GM21737 (cell line): ENCODE measurements at regions not wholly inside any gene's neighbourhood (a gene's known extent, or its start where the extent isn't known, plus 50 kb on each side); places are given as distances from the start of the nearest gene placed in this dataset.

Experiments
- ATAC-seq: cut with Tn5 transposase; IDR thresholded peaks from one replicate; pipeline ENCODE4 v1.9.1; 2021; ENCODE audit warnings: mild to moderate bottlenecking, moderate library complexity; ENCODE audit not compliant: unreplicated experiment

DNA sequence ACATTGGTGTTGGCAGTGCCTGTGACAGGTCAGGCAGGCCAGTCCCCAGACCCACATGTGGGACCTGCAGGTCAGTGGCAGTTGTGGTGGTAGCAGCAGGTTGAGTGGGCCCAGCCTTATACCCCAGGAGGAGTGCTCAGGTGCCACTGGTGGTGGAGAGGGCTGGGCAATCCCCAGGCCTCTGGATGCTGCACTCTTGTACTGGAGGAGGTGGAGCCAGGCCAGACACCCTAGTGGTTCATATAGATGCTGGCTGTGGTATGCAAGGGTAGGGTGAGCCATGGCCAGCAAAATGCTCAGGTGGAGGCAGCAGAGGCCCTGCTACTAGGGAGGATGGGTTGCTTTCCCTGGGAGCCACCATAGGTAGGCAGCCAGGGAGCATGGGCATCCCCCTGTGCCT is 190.4 kb upstream of the TMPO start:
- no peak for ATAC-seq

DNA sequence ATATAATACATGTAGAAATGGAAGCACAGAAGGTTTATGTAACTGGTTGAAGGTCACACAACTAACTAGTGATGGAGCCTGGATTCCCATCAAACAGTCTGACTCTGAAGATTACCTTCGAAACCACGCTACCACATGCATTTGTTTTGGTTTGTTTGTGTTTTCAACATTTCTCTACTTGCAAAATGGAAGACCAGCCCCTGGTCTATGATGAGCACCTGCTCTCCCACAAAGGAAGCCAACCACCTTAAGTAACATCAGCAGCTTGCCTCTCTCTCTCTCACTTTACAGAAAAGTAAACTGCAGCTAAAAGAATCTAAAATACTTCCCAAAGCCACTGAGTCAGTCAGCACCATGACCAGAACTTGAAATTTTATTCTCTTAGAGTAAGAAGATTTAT is 186.9 kb upstream of the TMPO start:
- ATAC-seq, result no peak

DNA sequence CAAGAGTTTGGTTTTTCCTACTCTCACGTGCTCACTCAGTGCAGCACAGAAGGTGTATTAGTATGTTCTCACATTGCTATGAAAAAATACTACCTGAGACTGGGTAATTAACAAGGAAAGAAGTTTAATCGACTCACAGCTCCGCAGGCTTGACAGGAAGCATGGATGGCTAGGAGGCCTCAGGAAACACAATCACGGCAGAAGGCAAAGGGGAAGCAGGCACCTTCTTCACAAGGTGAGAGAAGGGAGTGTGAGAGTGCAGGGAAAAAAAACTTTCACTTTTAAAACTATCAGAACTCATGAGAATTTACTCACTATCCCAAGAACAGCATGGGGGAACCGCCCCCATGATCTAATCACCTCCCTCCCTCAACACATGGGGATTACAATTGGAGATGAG is 185.8 kb upstream of the TMPO start:
- ATAC-seq, result no peak

DNA sequence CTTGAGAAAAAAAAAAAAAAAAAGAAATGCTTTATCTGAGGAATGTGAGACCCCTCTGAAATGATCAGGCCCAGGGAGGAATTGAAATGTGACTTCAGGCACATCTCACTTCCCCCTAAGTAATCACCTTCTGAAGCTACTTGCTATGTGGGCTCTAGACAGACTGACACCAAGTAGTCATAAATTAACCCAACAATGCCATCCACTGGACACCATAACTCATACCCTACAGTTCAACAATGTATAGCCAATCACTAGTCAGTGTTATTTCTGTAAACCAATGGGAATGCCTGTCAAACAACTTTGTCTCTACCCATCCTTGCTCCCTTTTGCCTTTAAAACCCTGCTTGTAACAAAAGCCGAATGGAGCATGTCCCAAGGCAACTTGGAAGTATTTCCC is 182.7 kb upstream of the TMPO start:
- no peak for ATAC-seq

DNA sequence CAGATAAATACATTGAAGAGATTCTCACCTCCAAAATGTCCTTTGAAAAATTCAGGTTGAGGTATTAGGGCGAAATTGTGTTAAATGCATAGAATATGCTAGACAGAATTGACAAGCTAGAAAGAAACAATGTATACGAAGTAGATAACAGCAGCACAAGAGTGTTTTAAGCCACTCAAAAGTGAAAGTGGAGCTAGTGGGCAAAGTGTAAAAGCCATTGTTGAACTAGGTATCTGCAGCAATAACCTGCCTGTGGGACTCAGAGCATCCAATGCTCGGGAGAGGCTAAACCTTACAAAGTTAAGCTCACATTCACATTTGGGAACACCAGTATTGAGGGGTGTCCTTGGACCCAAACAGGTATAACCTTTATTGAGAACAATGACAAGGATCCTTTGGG is 180.6 kb upstream of the TMPO start:
- ATAC-seq, result no peak

DNA sequence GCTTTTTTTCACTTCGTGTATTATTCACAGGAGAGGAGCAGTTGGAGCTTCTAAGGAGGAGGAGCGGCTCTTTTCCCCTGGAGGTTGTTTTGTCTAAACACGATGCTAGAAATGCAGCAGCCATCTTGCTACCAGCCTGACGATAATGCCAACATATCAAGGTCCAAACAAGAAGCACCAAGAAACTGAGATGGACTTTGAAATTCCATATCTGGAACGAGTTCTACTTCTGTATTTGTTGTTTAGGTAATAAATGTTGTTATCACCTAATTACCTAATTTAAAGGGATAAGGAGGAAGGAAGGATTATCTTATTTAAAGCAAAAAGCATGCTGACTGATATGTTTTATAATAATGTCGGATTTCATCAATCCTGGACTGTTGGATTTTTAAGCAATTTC is 174.4 kb upstream of the TMPO start:
- ATAC-seq, result no peak

DNA sequence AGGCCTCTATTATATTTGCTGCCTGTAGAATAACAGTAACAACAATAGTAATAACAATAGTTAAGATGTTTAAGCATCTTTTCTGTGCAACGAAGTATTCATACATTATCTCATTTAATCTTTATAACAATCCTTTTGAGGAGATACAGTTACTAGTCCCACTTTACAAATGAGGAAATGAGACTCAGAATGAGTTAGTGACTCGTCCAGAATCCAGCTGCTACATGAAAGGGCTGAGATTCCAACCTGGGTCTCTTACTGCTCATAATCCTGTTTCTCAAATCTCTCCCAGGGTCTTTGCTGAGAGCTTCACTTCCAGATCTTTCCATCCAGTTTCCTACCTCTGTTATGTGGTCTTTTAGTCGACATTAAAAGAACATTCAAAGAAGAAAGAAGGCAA is 173.7 kb upstream of the TMPO start:
- no peak for ATAC-seq

DNA sequence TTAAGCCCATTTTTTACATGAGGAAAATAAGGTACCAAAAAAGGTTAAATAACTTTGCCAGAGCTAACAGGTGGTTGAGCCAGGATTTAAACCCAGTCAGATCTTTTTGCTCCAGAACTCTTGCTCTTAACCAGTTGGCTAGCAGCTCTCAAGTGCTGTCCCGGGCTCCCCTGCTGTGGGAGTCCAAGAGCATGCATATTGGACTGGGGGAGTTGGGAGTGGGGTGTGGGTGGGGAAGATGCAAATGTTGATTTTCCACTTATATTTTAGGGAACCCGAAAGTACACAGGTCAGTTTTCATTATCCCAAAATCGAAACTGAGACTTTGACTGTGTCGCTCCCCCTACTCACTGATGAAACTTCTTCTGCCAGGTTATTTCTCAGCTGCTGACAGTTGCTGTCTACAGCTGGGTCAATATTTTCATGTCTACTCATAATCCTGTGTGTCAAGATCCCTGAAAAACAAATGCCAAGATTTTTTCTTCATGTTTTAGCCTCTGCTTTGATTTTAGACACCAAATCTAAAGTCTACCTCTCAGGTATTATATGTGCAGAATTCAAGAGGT is 172.3 kb upstream of the TMPO start:
- ATAC-seq, result no peak

DNA sequence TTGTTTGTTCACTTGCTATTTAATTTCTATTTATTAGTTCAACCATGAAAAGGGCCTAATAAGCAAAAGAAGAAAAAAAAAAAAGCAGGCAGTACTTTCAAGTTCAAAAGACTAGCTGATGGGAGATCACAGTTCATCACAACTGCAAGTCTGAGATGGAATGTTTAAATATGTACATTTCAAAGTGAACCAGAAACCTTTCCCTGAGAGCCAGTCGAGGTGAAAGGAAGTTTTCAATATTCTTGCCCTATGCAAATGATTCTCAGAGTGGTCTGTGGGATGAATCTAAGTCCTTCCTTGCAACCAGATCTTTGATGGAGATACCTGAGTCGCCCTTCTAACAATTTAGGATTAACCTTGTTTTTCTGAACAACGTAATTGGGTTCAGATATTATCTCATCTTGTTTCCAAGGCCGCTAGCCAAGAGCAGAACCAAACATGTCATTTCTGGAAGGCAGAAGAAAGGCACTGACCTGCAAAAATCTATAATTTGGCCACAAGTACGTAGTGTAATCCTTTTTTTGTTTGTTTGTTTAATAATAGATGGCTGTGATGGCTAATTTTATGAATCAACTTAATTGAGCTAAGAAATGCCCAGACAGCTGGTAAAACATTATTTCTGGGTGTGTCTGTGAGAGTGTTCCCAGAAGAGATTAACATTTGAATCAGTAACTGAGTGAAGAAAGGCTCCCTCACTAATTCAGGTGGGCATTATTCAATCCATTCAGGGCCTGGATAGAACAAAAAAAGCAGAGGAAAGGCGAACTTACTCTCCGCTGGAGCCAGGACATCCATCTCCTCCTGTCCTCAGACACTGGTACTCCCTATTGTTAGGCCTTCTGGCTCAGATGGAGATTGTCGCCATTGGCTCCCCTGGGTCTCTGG is 171.1 kb upstream of the TMPO start:
- ATAC-seq, result no peak

DNA sequence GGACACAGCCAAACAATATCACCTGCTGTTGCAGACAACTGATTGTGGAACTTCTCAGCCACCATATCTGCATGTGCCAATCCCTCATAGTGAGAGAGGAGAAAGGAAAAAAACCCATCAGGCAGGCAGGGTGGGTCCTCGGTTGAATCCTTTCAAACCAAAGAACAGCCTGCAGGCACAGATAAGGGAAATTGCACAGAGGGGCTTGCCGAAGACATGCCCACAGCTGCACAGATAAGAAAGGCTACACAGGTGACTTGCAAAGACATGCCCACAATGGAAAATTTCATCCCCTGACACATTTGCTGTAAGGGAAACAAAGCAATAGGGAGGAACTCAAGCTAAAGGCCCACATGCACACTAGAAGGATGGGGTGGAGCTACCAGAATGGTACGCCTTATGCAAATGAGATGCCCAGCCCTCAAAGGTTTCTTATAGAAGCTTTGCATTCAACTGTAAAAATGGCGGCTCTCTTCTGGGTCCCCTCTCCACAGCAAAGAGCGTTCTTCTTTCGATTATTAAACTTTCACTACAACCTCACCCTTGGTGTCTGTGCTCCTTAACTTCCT is 170.0 kb upstream of the TMPO start:
- no peak for ATAC-seq

DNA sequence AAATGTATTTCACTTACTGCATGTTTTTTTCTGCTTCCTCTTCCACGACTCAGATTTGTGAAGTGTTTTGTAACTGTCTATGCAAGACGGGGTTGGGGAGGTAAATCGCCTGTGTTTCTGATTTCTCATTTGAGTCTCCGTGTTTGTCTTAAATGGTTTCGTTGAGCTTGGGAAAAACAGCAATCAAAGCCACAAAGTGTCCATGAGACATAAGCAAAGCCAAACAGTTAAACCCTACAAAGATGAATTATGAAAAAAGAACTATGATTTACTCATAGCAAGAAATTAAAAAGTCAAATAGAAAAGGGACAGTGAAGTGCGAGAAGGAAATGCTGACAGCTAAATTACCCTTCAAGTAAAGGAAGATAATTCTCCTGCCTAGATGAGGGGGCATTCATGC is 164.3 kb upstream of the TMPO start:
- no peak for ATAC-seq

DNA sequence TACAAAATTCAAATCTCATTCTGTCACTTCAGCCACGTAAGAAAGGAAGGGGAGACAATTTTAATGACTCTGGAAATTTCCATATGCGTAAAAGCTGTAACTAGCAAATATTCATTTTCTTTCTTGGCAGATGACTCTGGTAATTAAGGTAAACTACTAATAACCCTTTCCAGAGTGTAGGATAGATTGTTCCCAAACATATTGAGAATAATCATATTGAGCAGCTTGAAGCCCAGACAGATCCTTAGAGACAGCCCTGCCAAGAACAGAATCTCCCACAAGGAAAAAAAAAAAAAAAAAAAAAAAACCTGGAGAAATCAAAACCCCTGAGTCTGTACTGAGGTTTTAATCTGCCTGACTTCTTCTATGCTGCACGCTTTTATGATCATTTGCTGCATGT is 163.6 kb upstream of the TMPO start:
- ATAC-seq, result no peak

DNA sequence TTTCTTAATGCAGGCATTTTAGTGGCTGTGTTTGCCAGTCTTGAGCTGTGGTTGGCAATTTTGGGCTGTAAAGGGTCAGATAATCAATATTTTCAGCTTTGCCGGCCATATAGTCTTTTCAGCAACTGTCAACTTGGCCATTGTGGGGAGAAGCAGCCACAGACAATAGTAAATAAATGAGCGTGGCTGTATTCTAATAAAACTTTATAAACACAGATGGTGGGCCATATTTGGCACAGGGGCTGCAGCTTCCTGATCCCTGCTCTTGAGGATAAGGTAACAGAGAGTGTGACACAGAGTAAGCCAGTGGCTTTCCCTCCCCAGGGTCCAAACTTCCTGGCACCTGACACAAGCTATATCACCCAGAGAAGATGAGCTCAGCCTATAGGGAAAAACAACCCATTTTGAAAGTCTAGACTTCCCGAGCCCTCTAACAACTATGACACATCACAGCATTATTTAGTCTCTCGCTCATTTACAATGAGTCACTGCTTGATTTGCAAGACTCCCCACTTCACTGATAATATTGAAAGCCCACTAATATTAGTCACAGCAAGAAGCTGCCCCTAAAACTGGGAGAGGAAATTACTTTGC is 163.1 kb upstream of the TMPO start:
- ATAC-seq, result no peak

DNA sequence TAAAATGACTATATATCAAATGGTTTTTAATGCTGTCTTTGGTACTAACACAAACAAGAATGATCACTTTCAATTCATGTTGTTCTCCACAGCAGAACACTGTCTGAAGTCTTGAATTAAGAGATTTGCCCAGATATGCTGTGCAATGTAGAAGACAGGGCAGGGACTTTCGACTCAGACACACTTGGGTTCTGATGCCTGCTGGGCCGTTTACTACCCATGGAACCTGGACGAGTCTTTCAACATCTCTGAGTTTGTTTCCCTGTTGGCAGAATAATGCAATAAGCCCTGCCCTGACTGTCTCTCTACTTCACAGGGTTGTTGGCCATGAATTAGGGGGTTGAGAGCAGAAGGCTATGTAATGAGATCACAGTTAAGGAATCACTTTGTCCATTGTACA is 162.6 kb upstream of the TMPO start:
- no peak for ATAC-seq

DNA sequence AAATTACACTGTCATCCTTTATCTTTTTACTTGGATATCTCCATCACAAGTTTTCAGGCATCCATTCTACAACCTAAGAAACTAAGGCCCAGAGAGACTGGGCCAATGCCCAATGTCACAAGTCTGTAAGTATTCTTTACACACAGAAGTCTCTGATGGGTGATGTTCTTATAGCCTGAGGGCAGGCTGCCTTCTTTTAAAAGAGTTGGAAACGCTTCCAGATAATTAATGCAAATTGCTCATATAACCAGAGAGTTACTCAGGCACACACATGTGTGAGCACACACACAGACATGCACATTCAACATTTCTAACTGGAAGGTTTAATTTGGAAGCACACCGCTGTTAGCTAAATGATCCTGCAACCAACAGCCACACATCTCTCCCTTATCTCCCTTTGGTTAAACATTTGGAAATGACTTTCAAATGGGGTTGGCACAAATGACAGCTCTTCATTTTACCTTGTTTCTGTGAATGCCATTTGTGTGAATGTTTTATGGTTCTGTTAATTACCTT is 160.8 kb upstream of the TMPO start:
- no peak for ATAC-seq

DNA sequence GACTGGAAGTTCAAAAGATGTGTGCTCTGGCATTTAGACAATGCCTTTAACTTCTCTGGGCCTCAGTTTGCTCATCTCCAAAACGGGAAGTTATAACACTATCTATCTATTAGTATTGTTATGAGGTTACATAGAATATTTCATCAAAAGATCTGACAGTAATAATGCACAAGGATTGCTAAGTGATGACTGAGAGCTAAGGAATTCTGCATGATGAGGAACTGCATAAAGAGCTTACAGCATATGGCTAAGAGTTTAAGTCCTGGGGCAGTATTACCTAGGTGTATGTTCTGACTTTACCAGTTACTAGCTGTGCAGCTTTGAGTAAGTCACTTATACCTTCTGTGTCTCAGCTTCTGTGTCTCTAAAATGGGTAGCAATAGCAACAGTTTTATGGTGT is 160.1 kb upstream of the TMPO start:
- no peak for ATAC-seq

DNA sequence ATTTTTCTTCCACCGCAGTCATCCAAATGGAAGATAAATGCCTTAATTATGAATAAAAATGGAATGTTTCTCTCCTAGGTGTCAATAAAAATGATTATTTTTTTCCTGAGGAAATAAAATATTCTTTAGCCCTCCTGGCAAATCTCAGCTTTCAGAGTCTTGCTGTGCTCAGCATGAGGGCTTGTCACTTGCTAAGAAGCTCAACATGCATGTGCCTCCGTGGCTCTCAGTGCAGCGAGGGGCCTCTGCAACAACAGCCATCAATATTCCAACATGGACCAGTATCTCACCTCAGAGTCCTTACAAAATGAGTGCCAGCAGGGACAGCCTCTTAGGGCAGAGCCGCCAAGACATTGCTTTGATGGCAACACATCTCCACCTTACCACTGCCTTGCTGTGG is 159.5 kb upstream of the TMPO start:
- no peak for ATAC-seq

DNA sequence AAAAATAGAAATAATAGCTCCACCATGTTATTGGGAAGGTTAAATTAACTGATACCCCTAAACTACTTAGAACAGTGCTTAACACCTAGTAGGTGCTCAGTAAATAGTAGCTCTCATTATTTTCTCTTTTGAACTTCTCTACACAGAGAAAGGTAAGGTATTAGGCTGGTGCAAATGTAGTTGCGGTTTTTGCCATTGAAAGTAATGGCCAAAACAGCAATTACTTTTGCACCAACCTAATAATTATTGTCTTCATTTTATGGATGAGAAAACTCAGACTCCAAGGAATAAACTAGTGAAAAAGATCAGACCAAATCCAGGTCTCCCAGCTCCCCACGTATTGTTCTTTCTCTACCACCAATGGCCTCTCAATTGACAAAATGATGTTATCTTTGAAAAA is 157.2 kb upstream of the TMPO start:
- no peak for ATAC-seq

DNA sequence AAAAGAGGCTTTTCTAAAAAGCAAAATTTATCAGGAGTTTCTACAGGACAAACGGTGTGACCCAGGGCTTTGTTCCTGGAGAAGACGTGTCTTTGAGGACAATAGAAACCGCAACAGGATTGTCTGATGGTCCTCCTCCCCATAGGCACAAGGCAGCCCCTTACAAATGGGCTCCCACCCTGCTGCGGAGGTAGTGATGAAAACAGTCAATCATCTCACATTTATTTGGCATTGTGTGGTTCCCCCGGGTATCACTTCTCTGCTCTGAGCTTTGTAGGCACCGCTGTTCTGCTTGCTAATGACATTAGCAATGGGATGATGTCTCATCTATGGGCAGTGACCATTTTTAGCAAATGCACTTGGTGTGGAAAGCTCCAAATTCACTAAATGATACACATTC is 155.5 kb upstream of the TMPO start:
- ATAC-seq, result no peak

DNA sequence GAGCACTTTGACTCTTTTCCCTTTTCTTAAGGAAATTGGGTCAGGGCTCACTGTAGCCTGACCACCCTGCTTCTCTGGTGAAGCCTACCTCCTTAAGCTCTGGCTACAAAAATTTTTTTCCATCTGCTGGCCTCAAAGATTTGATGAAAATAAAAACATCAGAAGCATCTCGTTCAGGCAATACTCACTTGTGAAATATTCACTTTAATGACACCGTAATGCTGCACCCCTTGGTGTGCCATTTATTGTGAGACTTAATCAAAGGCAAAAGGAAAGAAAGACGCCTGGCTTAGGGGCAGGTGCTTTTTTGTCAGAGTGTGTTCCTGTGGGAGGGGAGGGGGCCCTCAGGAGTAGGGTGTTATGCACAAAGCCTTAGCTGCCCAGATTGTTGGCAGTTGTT is 155.0 kb upstream of the TMPO start:
- no peak for ATAC-seq

DNA sequence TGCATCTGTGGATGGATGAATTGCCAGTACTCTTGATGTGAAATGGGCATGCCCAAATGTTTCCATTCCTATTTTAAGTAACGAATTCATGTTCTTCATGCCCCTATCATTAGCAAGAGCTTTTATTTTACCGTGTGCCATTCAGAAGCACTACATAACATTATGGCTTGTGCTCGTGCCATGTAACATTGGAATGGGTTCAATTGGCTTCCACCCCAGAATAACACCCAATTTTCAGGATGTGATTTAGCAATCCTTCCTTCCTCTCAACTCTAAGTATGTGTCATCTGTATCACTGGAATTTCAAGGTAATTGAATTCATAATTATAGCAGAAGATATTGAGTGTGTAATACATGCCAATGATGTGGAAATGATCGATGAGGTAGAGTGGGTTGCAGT is 145.8 kb upstream of the TMPO start:
- no peak for ATAC-seq

DNA sequence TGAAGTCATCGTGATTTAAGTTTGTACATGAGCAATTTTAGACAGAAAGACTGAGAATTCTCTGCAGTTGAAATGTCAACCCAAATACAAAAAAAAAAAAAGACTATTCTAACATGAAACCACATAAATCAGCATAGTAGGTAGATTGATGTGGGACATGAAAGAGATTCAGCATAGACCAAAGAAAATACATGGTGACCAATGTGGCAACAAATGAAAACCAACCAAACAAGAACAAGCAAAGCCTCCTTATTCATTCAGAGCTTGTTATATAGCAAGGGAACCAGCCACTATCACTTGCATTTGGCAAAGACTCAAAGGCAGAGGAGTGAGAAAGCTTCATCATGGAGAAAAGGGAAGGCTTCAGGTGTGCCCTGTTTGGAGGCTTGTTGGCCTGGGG is 144.4 kb upstream of the TMPO start:
- ATAC-seq, result no peak
